ENCODE measurements at regions not wholly inside any gene's neighbourhood (a gene's known extent, or its start where the extent isn't known, plus 50 kb on each side); places are given as distances from the start of the nearest gene placed in this dataset.

DNA sequence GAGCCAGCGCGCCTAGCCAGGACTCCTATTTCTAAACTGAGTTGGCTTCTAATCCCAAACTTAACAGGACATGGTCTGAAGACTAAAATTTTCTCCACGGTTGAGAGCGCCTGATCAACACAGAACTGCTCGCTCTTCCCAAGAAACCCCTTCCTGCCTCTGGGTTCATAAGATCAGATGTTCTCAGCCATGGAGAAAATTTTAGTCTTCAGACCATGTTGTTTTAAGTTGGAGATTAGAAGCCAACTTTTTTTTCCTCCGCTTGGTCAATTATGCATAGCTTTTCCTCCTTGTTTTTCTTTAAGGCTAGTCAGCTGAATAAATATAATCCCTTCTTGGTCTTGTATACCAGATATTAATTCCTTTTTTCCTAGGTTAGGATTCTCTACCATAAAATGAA is 356.6 kb upstream of the ADAMTS9 start:
- FAIRE-seq (no peak), DNase-seq (no peak)
- WGBS, 3 donors: 96 to 99% (median 96%) methylated on average over 6 of the region's 6 CpGs
- no peak overlapping the region for H3K4me3 ChIP-seq (ENCODE audit: low read depth in 1 of 3, low read length in 3 of 3)
- peaks cover 0 to 2% of the 10 kb centered on the region in 2 donors for H3K9me3 ChIP-seq (ENCODE audit: control insufficient read depth in 2 of 2, insufficient read depth in 1 of 2, low read depth in 1 of 2, low read length in 1 of 2)
- no peaks in the 10 kb centered on the region for H3K27me3 ChIP-seq (ENCODE audit: control insufficient read depth in 3 of 3, insufficient read depth in 3 of 3, low read length in 3 of 3)
- H3K4me1 ChIP-seq (ENCODE audit: control insufficient read depth in 3 of 3, insufficient read depth in 2 of 3, low read depth in 1 of 3, low read length in 2 of 3): no peaks in the 10 kb centered on the region
- no peaks in the 10 kb centered on the region for H3K36me3 ChIP-seq (ENCODE audit: control insufficient read depth in 3 of 3, insufficient read depth in 2 of 3, low read depth in 1 of 3, low read length in 3 of 3)
- no peak overlapping the region for H3K27ac ChIP-seq (ENCODE audit: low read depth in 1 of 3, low read length in 2 of 3)

DNA sequence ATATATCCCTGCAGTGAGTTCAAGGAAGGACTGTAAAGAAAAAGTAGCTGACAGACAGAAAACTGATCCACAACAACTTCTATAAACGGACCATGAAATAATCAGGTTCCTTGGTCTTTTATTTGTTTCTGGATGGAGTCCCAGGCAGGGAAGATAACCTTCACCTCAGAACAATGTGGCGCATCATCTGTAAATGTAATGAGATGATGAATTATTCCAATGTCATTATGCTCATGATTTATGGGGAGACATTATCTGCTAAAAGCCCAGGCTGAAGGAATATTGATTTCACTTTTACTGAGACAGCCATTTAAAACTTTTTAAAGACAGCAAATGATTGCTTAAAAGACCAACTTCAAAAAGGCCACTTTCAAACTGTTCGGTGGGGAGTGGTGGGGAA is 354.9 kb upstream of the ADAMTS9 start:
- FAIRE-seq (no peak), DNase-seq (no peak)
- Histone ChIP-seq H3K27ac (ENCODE audit: low read depth in 1 of 3, low read length in 2 of 3) (no peak overlapping the region), H3K4me1 (ENCODE audit: control insufficient read depth in 3 of 3, insufficient read depth in 2 of 3, low read depth in 1 of 3, low read length in 2 of 3) (no peaks in the 10 kb centered on the region), H3K36me3 (ENCODE audit: control insufficient read depth in 3 of 3, insufficient read depth in 2 of 3, low read depth in 1 of 3, low read length in 3 of 3) (no peaks in the 10 kb centered on the region), H3K27me3 (ENCODE audit: control insufficient read depth in 3 of 3, insufficient read depth in 3 of 3, low read length in 3 of 3) (no peaks in the 10 kb centered on the region), H3K4me3 (ENCODE audit: low read depth in 1 of 3, low read length in 3 of 3) (no peak overlapping the region), H3K9me3 (ENCODE audit: control insufficient read depth in 2 of 2, insufficient read depth in 1 of 2, low read depth in 1 of 2, low read length in 1 of 2) (peaks cover 0 to 2% of the 10 kb centered on the region in 2 donors)
- 76 to 84% (median 78%) methylated on average over 3 of the region's 3 CpGs for WGBS, 3 donors

DNA sequence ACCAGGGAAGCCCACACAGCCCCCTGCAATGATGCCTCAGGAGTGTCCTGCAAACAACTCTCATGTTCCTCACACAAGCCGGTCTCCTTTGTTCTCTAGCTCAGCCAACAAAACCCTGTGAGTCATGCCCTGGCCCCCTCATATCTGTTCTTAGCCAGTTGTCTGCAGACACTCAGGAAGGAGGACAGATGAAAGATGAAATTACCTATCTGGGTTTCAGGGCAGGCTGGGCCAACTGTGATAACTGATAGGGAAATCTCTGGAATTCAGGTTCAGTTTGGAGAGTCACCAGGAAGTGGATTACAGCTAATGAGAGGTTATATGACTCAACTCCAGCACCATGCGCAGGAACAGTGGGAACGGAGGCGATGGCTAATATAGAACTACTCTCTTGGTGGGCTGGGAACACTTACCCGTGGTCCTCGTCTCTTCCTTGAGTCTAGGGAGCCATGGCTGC is 352.0 kb upstream of the ADAMTS9 start:
- 59 to 80% (median 64%) methylated on average over 6 of the region's 6 CpGs for WGBS, 3 donors
- no peak for FAIRE-seq
- Histone ChIP-seq H3K36me3 (ENCODE audit: control insufficient read depth in 3 of 3, insufficient read depth in 2 of 3, low read depth in 1 of 3, low read length in 3 of 3) (no peaks in the 10 kb centered on the region), H3K27me3 (ENCODE audit: control insufficient read depth in 3 of 3, insufficient read depth in 3 of 3, low read length in 3 of 3) (no peaks in the 10 kb centered on the region), H3K4me1 (ENCODE audit: control insufficient read depth in 3 of 3, insufficient read depth in 2 of 3, low read depth in 1 of 3, low read length in 2 of 3) (no peaks in the 10 kb centered on the region), H3K27ac (ENCODE audit: low read depth in 1 of 3, low read length in 2 of 3) (no peak overlapping the region), H3K9me3 (ENCODE audit: control insufficient read depth in 2 of 2, insufficient read depth in 1 of 2, low read depth in 1 of 2, low read length in 1 of 2) (peaks cover 0 to 2% of the 10 kb centered on the region in 2 donors), H3K4me3 (ENCODE audit: low read depth in 1 of 3, low read length in 3 of 3) (no peak overlapping the region)
- DNase-seq: peak in 1 of 2 donors; percentile 8

DNA sequence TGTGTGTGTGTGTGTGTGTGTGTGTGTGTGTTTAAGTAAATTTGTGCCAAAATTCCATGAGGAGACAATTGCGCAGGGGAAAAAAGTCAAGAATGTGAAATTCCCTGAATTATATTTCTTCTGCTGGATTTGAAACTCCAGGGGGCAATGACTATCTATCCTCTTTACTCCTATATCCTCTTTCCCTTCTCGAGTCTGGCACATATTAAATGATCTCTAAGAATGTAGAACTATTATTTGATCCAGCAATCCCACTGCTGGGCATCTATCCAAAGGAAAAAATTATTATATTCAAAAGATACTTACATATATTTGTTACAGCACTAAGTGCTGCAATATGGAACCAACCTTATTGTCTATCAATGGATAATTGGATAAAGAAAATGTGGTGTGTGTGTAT is 350.1 kb upstream of the ADAMTS9 start:
- H3K4me1 ChIP-seq (ENCODE audit: control insufficient read depth in 3 of 3, insufficient read depth in 2 of 3, low read depth in 1 of 3, low read length in 2 of 3): no peaks in the 10 kb centered on the region
- WGBS, 3 donors: 74 to 91% (median 83%) methylated on average over 2 of the region's 2 CpGs
- H3K27ac ChIP-seq (ENCODE audit: low read depth in 1 of 3, low read length in 2 of 3): no peak overlapping the region
- H3K36me3 ChIP-seq (ENCODE audit: control insufficient read depth in 3 of 3, insufficient read depth in 2 of 3, low read depth in 1 of 3, low read length in 3 of 3): no peaks in the 10 kb centered on the region
- FAIRE-seq (no peak), DNase-seq (no peak)
- H3K27me3 ChIP-seq (ENCODE audit: control insufficient read depth in 3 of 3, insufficient read depth in 3 of 3, low read length in 3 of 3): no peaks in the 10 kb centered on the region
- H3K4me3 ChIP-seq (ENCODE audit: low read depth in 1 of 3, low read length in 3 of 3): no peak overlapping the region
- no peaks in the 10 kb centered on the region for H3K9me3 ChIP-seq (ENCODE audit: control insufficient read depth in 2 of 2, insufficient read depth in 1 of 2, low read depth in 1 of 2, low read length in 1 of 2)

DNA sequence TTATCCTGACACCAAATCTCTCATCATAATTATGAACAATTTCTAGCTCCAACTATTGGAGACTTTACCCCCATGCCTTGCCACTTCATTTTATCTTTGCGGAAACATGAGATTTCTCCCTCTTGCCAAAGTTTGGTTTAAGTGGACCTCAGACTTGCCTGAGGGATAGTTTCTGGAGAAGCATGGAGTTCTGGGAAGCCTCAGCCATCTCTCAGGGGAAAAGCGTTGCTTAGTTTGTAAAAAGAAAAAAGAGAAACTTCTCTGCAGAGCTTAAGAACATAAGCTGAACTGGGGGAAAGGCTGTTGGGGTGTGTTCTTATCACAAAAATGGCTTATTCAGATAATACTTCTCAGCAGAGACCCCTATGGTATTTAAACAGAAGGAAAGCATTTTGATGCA is 347.4 kb upstream of the ADAMTS9 start:
- Histone ChIP-seq H3K36me3 (ENCODE audit: control insufficient read depth in 3 of 3, insufficient read depth in 2 of 3, low read depth in 1 of 3, low read length in 3 of 3) (no peaks in the 10 kb centered on the region), H3K4me1 (ENCODE audit: control insufficient read depth in 3 of 3, insufficient read depth in 2 of 3, low read depth in 1 of 3, low read length in 2 of 3) (no peaks in the 10 kb centered on the region), H3K27ac (ENCODE audit: low read depth in 1 of 3, low read length in 2 of 3) (no peak overlapping the region), H3K27me3 (ENCODE audit: control insufficient read depth in 3 of 3, insufficient read depth in 3 of 3, low read length in 3 of 3) (no peaks in the 10 kb centered on the region), H3K9me3 (ENCODE audit: control insufficient read depth in 2 of 2, insufficient read depth in 1 of 2, low read depth in 1 of 2, low read length in 1 of 2) (no peaks in the 10 kb centered on the region), H3K4me3 (ENCODE audit: low read depth in 1 of 3, low read length in 3 of 3) (no peak overlapping the region)
- no peak for FAIRE-seq
- WGBS, 3 donors: 74 to 90% (median 87%) methylated on average over 2 of the region's 2 CpGs
- DNase-seq: no peak

DNA sequence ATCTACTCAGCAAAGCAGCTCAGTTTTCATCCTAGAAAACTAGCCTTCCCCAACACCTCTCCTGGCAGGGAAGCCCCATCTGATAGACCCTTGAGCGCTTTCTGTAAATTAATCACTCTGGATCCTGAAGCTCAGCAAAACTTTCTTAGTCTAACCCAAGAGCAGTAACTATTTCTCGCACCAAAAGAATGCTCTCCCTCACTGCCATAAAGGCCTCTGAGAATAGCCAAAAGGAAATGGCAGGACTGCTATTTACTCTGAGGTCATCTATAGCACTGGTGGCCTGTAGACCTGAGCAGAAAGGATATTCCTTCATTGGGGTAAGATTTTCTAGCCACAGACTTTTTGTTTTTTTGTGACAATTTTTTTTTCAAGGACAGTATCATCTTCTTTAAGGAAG is 345.8 kb upstream of the ADAMTS9 start:
- Histone ChIP-seq H3K36me3 (ENCODE audit: control insufficient read depth in 3 of 3, insufficient read depth in 2 of 3, low read depth in 1 of 3, low read length in 3 of 3) (no peaks in the 10 kb centered on the region), H3K4me3 (ENCODE audit: low read depth in 1 of 3, low read length in 3 of 3) (no peak overlapping the region), H3K4me1 (ENCODE audit: control insufficient read depth in 3 of 3, insufficient read depth in 2 of 3, low read depth in 1 of 3, low read length in 2 of 3) (no peaks in the 10 kb centered on the region), H3K27ac (ENCODE audit: low read depth in 1 of 3, low read length in 2 of 3) (no peak overlapping the region), H3K27me3 (ENCODE audit: control insufficient read depth in 3 of 3, insufficient read depth in 3 of 3, low read length in 3 of 3) (no peaks in the 10 kb centered on the region), H3K9me3 (ENCODE audit: control insufficient read depth in 2 of 2, insufficient read depth in 1 of 2, low read depth in 1 of 2, low read length in 1 of 2) (no peaks in the 10 kb centered on the region)
- DNase-seq: no peak
- FAIRE-seq: no peak
- WGBS, 3 donors: 79 to 94% (median 92%) methylated on average over 2 of the region's 2 CpGs

DNA sequence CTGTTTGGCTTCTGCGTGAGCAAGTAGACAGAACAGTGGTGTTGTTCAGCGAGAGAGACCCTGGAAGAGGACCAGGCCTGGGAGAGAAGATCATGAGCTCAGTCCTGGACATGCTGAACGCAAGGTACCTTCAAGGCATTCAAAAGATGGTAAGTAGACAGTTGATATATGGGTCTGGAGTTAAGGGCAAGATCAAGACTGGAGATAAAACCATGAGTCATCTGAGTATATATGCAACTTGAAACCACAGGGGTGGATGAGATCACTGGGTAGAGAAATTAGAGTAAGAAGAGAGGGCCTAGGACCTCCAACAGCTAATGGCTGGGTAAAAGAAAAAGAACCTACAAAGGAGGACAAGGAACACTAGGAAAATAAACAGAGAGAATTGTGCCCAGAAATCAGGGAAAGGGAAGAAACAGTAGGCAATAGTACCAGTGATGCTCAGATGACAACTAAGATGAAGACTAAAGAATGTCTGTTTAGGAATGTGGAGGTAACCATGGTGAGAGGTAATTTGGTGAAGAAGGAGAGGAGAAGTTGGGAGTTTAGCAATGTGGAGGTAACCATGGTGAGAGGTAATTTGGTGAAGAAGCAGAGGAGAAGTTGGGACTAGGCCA is 343.2 kb upstream of the ADAMTS9 start:
- WGBS, 3 donors: 86 to 97% (median 96%) methylated on average over 3 of the region's 3 CpGs
- no peak overlapping the region for H3K27ac ChIP-seq (ENCODE audit: low read depth in 1 of 3, low read length in 2 of 3)
- DNase-seq: no peak
- H3K36me3 ChIP-seq (ENCODE audit: control insufficient read depth in 3 of 3, insufficient read depth in 2 of 3, low read depth in 1 of 3, low read length in 3 of 3): no peaks in the 10 kb centered on the region
- no peak overlapping the region for H3K4me3 ChIP-seq (ENCODE audit: low read depth in 1 of 3, low read length in 3 of 3)
- FAIRE-seq: no peak
- H3K9me3 ChIP-seq (ENCODE audit: control insufficient read depth in 2 of 2, insufficient read depth in 1 of 2, low read depth in 1 of 2, low read length in 1 of 2): no peaks in the 10 kb centered on the region
- no peaks in the 10 kb centered on the region for H3K27me3 ChIP-seq (ENCODE audit: control insufficient read depth in 3 of 3, insufficient read depth in 3 of 3, low read length in 3 of 3)
- no peaks in the 10 kb centered on the region for H3K4me1 ChIP-seq (ENCODE audit: control insufficient read depth in 3 of 3, insufficient read depth in 2 of 3, low read depth in 1 of 3, low read length in 2 of 3)

DNA sequence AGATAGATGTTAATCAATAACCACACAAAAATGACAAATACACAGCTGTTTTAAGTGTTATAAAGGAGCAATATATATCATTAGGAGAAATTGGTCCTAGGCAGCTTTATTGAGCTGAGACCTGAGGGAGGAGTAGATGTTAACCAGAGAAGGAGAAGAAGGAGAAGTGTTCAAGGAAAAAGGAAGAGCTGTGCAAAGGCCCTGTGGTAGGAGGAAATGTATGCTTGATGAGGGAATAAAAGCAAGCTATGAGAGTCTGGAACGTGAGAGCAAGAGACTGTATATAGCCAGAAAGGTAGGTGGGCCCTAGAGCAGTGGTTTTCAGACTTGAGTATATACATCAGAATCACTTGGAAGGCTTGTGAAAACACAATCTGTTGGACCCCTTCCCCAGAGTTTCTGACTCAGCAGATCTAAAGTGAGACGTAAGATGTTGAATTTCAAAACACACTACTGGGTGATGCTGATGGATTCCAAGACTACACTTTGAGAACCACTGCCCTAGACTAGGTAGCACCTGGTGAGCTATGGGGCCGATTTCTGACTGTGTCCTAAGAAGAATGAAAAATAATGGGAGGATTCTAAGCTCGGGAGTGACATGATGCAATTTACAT is 342.3 kb upstream of the ADAMTS9 start:
- Histone ChIP-seq H3K9me3 (ENCODE audit: control insufficient read depth in 2 of 2, insufficient read depth in 1 of 2, low read depth in 1 of 2, low read length in 1 of 2) (no peaks in the 10 kb centered on the region), H3K27me3 (ENCODE audit: control insufficient read depth in 3 of 3, insufficient read depth in 3 of 3, low read length in 3 of 3) (no peaks in the 10 kb centered on the region), H3K36me3 (ENCODE audit: control insufficient read depth in 3 of 3, insufficient read depth in 2 of 3, low read depth in 1 of 3, low read length in 3 of 3) (no peaks in the 10 kb centered on the region), H3K27ac (ENCODE audit: low read depth in 1 of 3, low read length in 2 of 3) (no peak overlapping the region), H3K4me1 (ENCODE audit: control insufficient read depth in 3 of 3, insufficient read depth in 2 of 3, low read depth in 1 of 3, low read length in 2 of 3) (no peaks in the 10 kb centered on the region), H3K4me3 (ENCODE audit: low read depth in 1 of 3, low read length in 3 of 3) (no peak overlapping the region)
- 80 to 87% (median 86%) methylated on average over 4 of the region's 4 CpGs for WGBS, 3 donors
- DNase-seq: no peak
- no peak for FAIRE-seq

DNA sequence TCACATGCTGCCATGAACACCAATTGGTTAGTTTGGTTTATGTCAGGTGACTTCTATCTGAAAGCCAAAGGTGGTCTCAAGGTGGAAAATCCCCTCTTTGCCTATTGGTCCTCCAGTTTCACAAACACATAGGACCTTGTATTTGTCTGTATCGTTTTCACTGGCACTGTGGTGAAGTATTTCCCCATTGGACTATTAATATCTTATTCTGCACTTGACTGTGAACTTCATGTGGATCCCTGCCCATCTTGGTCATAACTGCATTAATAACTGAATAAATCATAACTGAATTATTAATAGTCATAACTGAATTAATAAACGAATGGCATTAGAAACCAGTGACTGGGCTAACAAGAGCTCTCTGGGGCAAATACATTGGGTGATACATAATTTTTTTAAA is 341.3 kb upstream of the ADAMTS9 start:
- Histone ChIP-seq H3K27me3 (ENCODE audit: control insufficient read depth in 3 of 3, insufficient read depth in 3 of 3, low read length in 3 of 3) (no peaks in the 10 kb centered on the region), H3K27ac (ENCODE audit: low read depth in 1 of 3, low read length in 2 of 3) (no peak overlapping the region), H3K4me1 (ENCODE audit: control insufficient read depth in 3 of 3, insufficient read depth in 2 of 3, low read depth in 1 of 3, low read length in 2 of 3) (no peaks in the 10 kb centered on the region), H3K36me3 (ENCODE audit: control insufficient read depth in 3 of 3, insufficient read depth in 2 of 3, low read depth in 1 of 3, low read length in 3 of 3) (no peaks in the 10 kb centered on the region), H3K9me3 (ENCODE audit: control insufficient read depth in 2 of 2, insufficient read depth in 1 of 2, low read depth in 1 of 2, low read length in 1 of 2) (no peaks in the 10 kb centered on the region), H3K4me3 (ENCODE audit: low read depth in 1 of 3, low read length in 3 of 3) (no peak overlapping the region)
- DNase-seq (no peak), FAIRE-seq (no peak)
- 73 to 87% (median 80%) methylated on average over 2 of the region's 2 CpGs for WGBS, 3 donors

Data from small intestine (tissue), 7 donors.